Osteocyte (in vitro differentiated cells): ENCODE measurements at regions not wholly inside any gene's neighbourhood (a gene's known extent, or its start where the extent isn't known, plus 50 kb on each side); places are given as distances from the start of the nearest gene placed in this dataset.

Experiments
- DNase-seq: peaks from one replicate; pipeline ENCODE4 v3.0.0; 2021; ENCODE audit warnings: mixed read lengths; ENCODE audit not compliant: unreplicated experiment; ENCODE audit errors: extremely low spot score
- H3K27ac Mint-ChIP-seq: one replicate; pipeline ENCODE4 v1.8.0; 2021; ENCODE audit warnings: mild to moderate bottlenecking, mixed read lengths; ENCODE audit not compliant: unreplicated experiment
- H3K27me3 Mint-ChIP-seq: one replicate; pipeline ENCODE4 v1.8.0; 2021; ENCODE audit warnings: mixed read lengths; ENCODE audit not compliant: unreplicated experiment
- H3K36me3 Mint-ChIP-seq: one replicate; pipeline ENCODE4 v1.8.0; 2021; ENCODE audit warnings: mixed read lengths; ENCODE audit not compliant: unreplicated experiment
- H3K4me1 Mint-ChIP-seq: one replicate; pipeline ENCODE4 v1.8.0; 2021; ENCODE audit warnings: mixed read lengths; ENCODE audit not compliant: unreplicated experiment
- H3K4me3 Mint-ChIP-seq: one replicate; pipeline ENCODE4 v1.8.0; 2021; ENCODE audit warnings: mild to moderate bottlenecking, moderate library complexity, mixed read lengths; ENCODE audit not compliant: unreplicated experiment
- H3K9me3 Mint-ChIP-seq: one replicate; pipeline ENCODE4 v1.8.0; 2021; ENCODE audit warnings: mixed read lengths; ENCODE audit not compliant: unreplicated experiment
- CTCF ChIP-seq: fragments of 200-600 bp; sonication (generic); IDR thresholded peaks from 2 replicates; pipeline ENCODE4 v1.5.0; 2021; ENCODE audit warnings: antibody characterized with exemption, mild to moderate bottlenecking, moderate library complexity

GRCh38 chr5:96088706-96089498 is 127.3 kb upstream of the ELL2 start:
- no peak for TF ChIP-seq CTCF
- Mint-ChIP-seq H3K27me3 (no peaks in the 10 kb centered on the region), H3K36me3 (no peaks in the 10 kb centered on the region), H3K27ac (no peak overlapping the region), H3K9me3 (no peaks in the 10 kb centered on the region), H3K4me3 (no peak overlapping the region), H3K4me1 (peaks cover 15% of the 10 kb centered on the region)
- DNase-seq, result no peak

GRCh38 chr5:96087939-96088338 is 126.3 kb upstream of the ELL2 start:
- H3K9me3 Mint-ChIP-seq, result no peaks in the 10 kb centered on the region
- no peaks in the 10 kb centered on the region for H3K27me3 Mint-ChIP-seq
- TF ChIP-seq CTCF, result no peak
- peaks cover 12% of the 10 kb centered on the region for H3K4me1 Mint-ChIP-seq
- H3K27ac Mint-ChIP-seq, result no peak overlapping the region
- no peak for DNase-seq
- H3K36me3 Mint-ChIP-seq, result no peaks in the 10 kb centered on the region
- H3K4me3 Mint-ChIP-seq, result no peak overlapping the region

GRCh38 chr5:96084874-96085506 is 123.3 kb upstream of the ELL2 start:
- TF ChIP-seq CTCF, result no peak
- no peaks in the 10 kb centered on the region for H3K27me3 Mint-ChIP-seq
- peaks cover 2% of the 10 kb centered on the region for H3K4me1 Mint-ChIP-seq
- no peaks in the 10 kb centered on the region for H3K9me3 Mint-ChIP-seq
- H3K36me3 Mint-ChIP-seq, result no peaks in the 10 kb centered on the region
- H3K4me3 Mint-ChIP-seq, result no peak overlapping the region
- H3K27ac Mint-ChIP-seq, result no peak overlapping the region
- DNase-seq, result no peak

GRCh38 chr5:96083361-96083881 is 121.8 kb upstream of the ELL2 start:
- no peak overlapping the region for H3K4me3 Mint-ChIP-seq
- no peak overlapping the region for H3K27ac Mint-ChIP-seq
- H3K27me3 Mint-ChIP-seq, result no peaks in the 10 kb centered on the region
- DNase-seq, result no peak
- TF ChIP-seq CTCF, result no peak
- no peaks in the 10 kb centered on the region for H3K36me3 Mint-ChIP-seq
- no peaks in the 10 kb centered on the region for H3K9me3 Mint-ChIP-seq
- peaks cover 9% of the 10 kb centered on the region for H3K4me1 Mint-ChIP-seq

GRCh38 chr5:96081276-96081858 is 119.7 kb upstream of the ELL2 start:
- Mint-ChIP-seq H3K4me1 (peaks cover 16% of the 10 kb centered on the region), H3K27me3 (no peaks in the 10 kb centered on the region), H3K27ac (no peak overlapping the region), H3K4me3 (no peak overlapping the region), H3K9me3 (peaks cover 5% of the 10 kb centered on the region), H3K36me3 (no peaks in the 10 kb centered on the region)
- TF ChIP-seq CTCF, result no peak
- DNase-seq, result no peak
